Neuronal stem cell (in vitro differentiated cells): ENCODE measurements at regions not wholly inside any gene's neighbourhood (a gene's known extent, or its start where the extent isn't known, plus 50 kb on each side); places are given as distances from the start of the nearest gene placed in this dataset.
"Not testable (repeated sequence)": the region's sequence is repeated elsewhere in the genome, so short reads cannot be mapped to it uniquely, and the experiment has no call there.

Experiments used
- DNase-seq: peaks from one replicate; pipeline ENCODE4 v3.0.0-alpha.2; 2013; ENCODE audit warnings: low spot score
- H2AFZ ChIP-seq: one replicate; pipeline ENCODE4 v1.6.1; 2013; ENCODE audit warnings: mild to moderate bottlenecking, low read length, inconsistent platforms
- H2AK5ac ChIP-seq: 2 replicates; pipeline ENCODE4 v1.6.1; 2013; ENCODE audit warnings: low read depth, mild to moderate bottlenecking, inconsistent platforms, low read length, moderate library complexity, mixed read lengths
- H2BK120ac ChIP-seq: 2 replicates; pipeline ENCODE4 v1.6.1; 2013; ENCODE audit warnings: low read depth, mild to moderate bottlenecking, inconsistent platforms, low read length, moderate library complexity, mixed read lengths
- H2BK12ac ChIP-seq: one replicate; pipeline ENCODE4 v1.6.1; 2013; ENCODE audit warnings: low read length, inconsistent platforms
- H2BK15ac ChIP-seq: 2 replicates; pipeline ENCODE4 v1.6.1; 2013; ENCODE audit warnings: mild to moderate bottlenecking, low read length, inconsistent platforms, mixed read lengths
- H2BK5ac ChIP-seq: one replicate; pipeline ENCODE4 v1.6.1; 2013; ENCODE audit warnings: inconsistent platforms, mild to moderate bottlenecking, low read length, moderate library complexity
- H3K14ac ChIP-seq: one replicate; pipeline ENCODE4 v1.6.1; 2013; ENCODE audit warnings: low read length, inconsistent platforms
- H3K18ac ChIP-seq: 2 replicates; pipeline ENCODE4 v1.6.1; 2013; ENCODE audit warnings: low read length, inconsistent platforms
- H3K23ac ChIP-seq: 2 replicates; pipeline ENCODE4 v1.6.1; 2013; ENCODE audit warnings: low read depth, mild to moderate bottlenecking, mixed read lengths, low read length, inconsistent platforms; ENCODE audit not compliant: poor library complexity
- H3K27ac ChIP-seq: replicated peaks from 3 replicates; pipeline ENCODE4 v1.5.1; 2013; ENCODE audit warnings: low read length, inconsistent platforms
- H3K27me3 ChIP-seq, 3 experiments: 2 replicates each; pipeline ENCODE4 v1.6.1; 2013; ENCODE audit warnings: low read length in 3 of 3, mild to moderate bottlenecking in 2 of 3, inconsistent platforms in 1 of 3, low read depth in 1 of 3, mixed read lengths in 1 of 3, moderate library complexity in 1 of 3; ENCODE audit not compliant: control insufficient read depth in 3 of 3, insufficient read depth in 3 of 3
- H3K36me3 ChIP-seq, 2 donors: replicated peaks in 1 of 2; 2 replicates each; pipeline ENCODE4 v1.6.1; 2013; ENCODE audit warnings: low read length in 2 of 2; ENCODE audit not compliant: control insufficient read depth in 2 of 2, insufficient read depth in 2 of 2
- H3K4ac ChIP-seq: 2 replicates; pipeline ENCODE4 v1.6.1; 2013; ENCODE audit warnings: inconsistent platforms, mild to moderate bottlenecking, low read length, moderate library complexity
- H3K4me1 ChIP-seq, 2 donors: 1 replicate in 1 of 2; 2 replicates in 1 of 2; pipeline ENCODE4 v1.6.1; 2013; ENCODE audit warnings: low read length in 2 of 2, low read depth in 1 of 2; ENCODE audit not compliant: control insufficient read depth in 2 of 2, insufficient read depth in 1 of 2
- H3K4me2 ChIP-seq: one replicate; pipeline ENCODE4 v1.6.1; 2013; ENCODE audit warnings: mild to moderate bottlenecking, low read length, inconsistent platforms; ENCODE audit not compliant: insufficient read depth, poor library complexity, severe bottlenecking
- H3K4me3 ChIP-seq, 2 donors: 2 replicates each; pipeline ENCODE4 v1.5.1; 2013; ENCODE audit warnings: low read length in 2 of 2, mild to moderate bottlenecking in 2 of 2, inconsistent platforms in 1 of 2, moderate library complexity in 1 of 2
- H3K79me1 ChIP-seq: one replicate; pipeline ENCODE4 v1.6.1; 2013; ENCODE audit warnings: low read depth, mild to moderate bottlenecking, inconsistent platforms, low read length, moderate library complexity
- H3K9ac ChIP-seq: one replicate; pipeline ENCODE4 v1.6.1; 2013; ENCODE audit warnings: mild to moderate bottlenecking, low read depth, low read length, inconsistent platforms; ENCODE audit not compliant: poor library complexity
- H3K9me3 ChIP-seq, 2 donors: replicated peaks in 1 of 2; 2 replicates each; pipeline versions ENCODE3 to v1.6.1; 2013; ENCODE audit warnings: low read length in 2 of 2, mild to moderate bottlenecking in 2 of 2, inconsistent platforms in 1 of 2, low read depth in 1 of 2, mixed read lengths in 1 of 2, moderate library complexity in 1 of 2; ENCODE audit not compliant: control insufficient read depth in 2 of 2, insufficient read depth in 1 of 2
- H4K8ac ChIP-seq: one replicate; pipeline ENCODE4 v1.6.1; 2013; ENCODE audit warnings: low read depth, mild to moderate bottlenecking, inconsistent platforms, low read length, moderate library complexity
- H4K91ac ChIP-seq: one replicate; pipeline ENCODE4 v1.6.1; 2013; ENCODE audit warnings: low read length, low read depth, mild to moderate bottlenecking, inconsistent platforms; ENCODE audit not compliant: poor library complexity
- WGBS, 2 donors: extraction: QIAGEN DNeasy Blood & Tissue Kit; methylation state at CpG; one replicate each; pipeline ENCODE4 v1.1.7; 2013; ENCODE audit warnings: missing lambda C conversion rate in 2 of 2, mixed read lengths in 1 of 2; ENCODE audit not compliant: insufficient read length in 2 of 2, insufficient replicate concordance in 1 of 2; ENCODE audit errors: extremely low coverage in 2 of 2; 5-methylcytosine and 5-hydroxymethylcytosine counted together

DNA sequence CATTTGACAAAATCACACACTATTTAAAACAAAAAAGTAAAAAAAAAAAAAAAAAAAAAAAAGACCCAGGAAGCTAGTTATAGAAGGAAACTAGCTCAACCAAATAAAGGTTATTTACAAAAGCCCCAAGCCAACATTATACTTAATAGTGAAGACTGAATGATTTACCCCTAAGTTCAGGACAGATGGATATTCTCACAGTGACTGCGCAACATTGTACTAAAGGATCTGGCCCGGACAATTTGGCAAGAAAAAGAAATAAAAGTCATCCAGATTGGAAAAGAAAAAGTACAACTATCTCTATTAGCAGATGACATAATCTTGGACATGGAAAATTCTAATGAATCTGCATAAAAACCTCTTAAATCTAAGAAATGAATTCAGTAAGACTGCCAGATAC lies 936.0 kb upstream of the ADAMTS5 start:
- not testable (repeated sequence) for H3K9ac ChIP-seq, H3K9me3 ChIP-seq, H3K4me2 ChIP-seq, H3K36me3 ChIP-seq, H4K8ac ChIP-seq, H3K14ac ChIP-seq, H2BK120ac ChIP-seq, H3K79me1 ChIP-seq, H2AFZ ChIP-seq, H4K91ac ChIP-seq, H2BK12ac ChIP-seq, H3K18ac ChIP-seq, H3K4ac ChIP-seq, H2BK5ac ChIP-seq, DNase-seq, H2BK15ac ChIP-seq, H3K27me3 ChIP-seq, H3K4me1 ChIP-seq, H3K23ac ChIP-seq, H2AK5ac ChIP-seq, H3K4me3 ChIP-seq, H3K27ac ChIP-seq
- WGBS, 2 donors = no CpG with 5 or more reads among the region's 2 CpGs

- H4K8ac ChIP-seq, H3K9ac ChIP-seq, H3K4me2 ChIP-seq, H2BK12ac ChIP-seq, H3K4me3 ChIP-seq, H4K91ac ChIP-seq, DNase-seq, H2BK5ac ChIP-seq, H3K36me3 ChIP-seq, H2AK5ac ChIP-seq, H3K27me3 ChIP-seq, H3K9me3 ChIP-seq, H3K14ac ChIP-seq, H2BK120ac ChIP-seq, H3K4me1 ChIP-seq, H3K23ac ChIP-seq, H3K4ac ChIP-seq, H2BK15ac ChIP-seq, H3K18ac ChIP-seq, H3K79me1 ChIP-seq, H2AFZ ChIP-seq, H3K27ac ChIP-seq: not testable (repeated sequence)
- no CpG with 5 or more reads among the region's 3 CpGs for WGBS, 2 donors
Measured at GRCh38 chr21:27893619-27894018, 926.7 kb upstream of the ADAMTS5 start.

DNA sequence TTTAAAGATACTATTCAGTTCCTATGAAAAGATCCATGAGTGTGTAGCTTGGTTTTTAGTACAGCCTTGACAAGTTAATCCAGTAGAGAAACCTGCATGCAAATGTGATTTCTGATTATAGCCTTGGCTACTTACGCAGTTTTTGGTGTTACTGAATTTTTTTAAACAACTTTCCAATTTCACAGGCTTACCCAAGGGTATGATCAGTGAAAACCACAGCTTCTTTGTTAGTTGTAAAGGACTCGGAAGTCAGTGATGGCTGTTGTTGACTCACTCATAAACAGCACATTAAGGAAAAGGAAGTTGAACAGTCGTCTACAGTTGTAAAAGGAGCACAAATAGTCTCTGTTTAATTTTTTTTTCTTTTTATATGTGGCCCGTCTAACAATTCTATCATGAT lies 924.6 kb upstream of the ADAMTS5 start:
- H3K4me2 ChIP-seq, H3K4ac ChIP-seq, H3K4me1 ChIP-seq, H3K23ac ChIP-seq, H3K4me3 ChIP-seq, H2BK120ac ChIP-seq, H2BK5ac ChIP-seq, H2BK12ac ChIP-seq, H3K79me1 ChIP-seq, H4K8ac ChIP-seq, H3K36me3 ChIP-seq, H3K27me3 ChIP-seq, DNase-seq, H2AFZ ChIP-seq, H3K9me3 ChIP-seq, H2BK15ac ChIP-seq, H4K91ac ChIP-seq, H3K9ac ChIP-seq, H3K18ac ChIP-seq, H2AK5ac ChIP-seq, H3K27ac ChIP-seq, H3K14ac ChIP-seq: not testable (repeated sequence)
- no CpG with 5 or more reads among the region's 4 CpGs for whole genome bisulfite sequencing, 2 donors

- not testable (repeated sequence) for H3K36me3 ChIP-seq, H3K23ac ChIP-seq, H3K14ac ChIP-seq, H3K27me3 ChIP-seq, H4K91ac ChIP-seq, H2BK5ac ChIP-seq, H3K79me1 ChIP-seq, H4K8ac ChIP-seq, H3K4ac ChIP-seq, H2AK5ac ChIP-seq, H3K4me1 ChIP-seq, H2BK15ac ChIP-seq, H3K9me3 ChIP-seq, H3K4me2 ChIP-seq, H3K18ac ChIP-seq, H3K9ac ChIP-seq, H3K27ac ChIP-seq, DNase-seq, H2AFZ ChIP-seq, H3K4me3 ChIP-seq, H2BK12ac ChIP-seq, H2BK120ac ChIP-seq
- no CpG with 5 or more reads among the region's 1 CpG for WGBS, 2 donors
Measured at GRCh38 chr21:27887808-27888455, 921.0 kb upstream of the ADAMTS5 start.
